ENCODE measurements at regions not wholly inside any gene's neighbourhood (a gene's known extent, or its start where the extent isn't known, plus 50 kb on each side); places are given as distances from the start of the nearest gene placed in this dataset.

GRCh38 chr6:119557239-119557638 is 207.7 kb upstream of the MAN1A1 start:
- H3K27ac Mint-ChIP-seq, result no peak overlapping the region
- TF ChIP-seq, protein P1, sequence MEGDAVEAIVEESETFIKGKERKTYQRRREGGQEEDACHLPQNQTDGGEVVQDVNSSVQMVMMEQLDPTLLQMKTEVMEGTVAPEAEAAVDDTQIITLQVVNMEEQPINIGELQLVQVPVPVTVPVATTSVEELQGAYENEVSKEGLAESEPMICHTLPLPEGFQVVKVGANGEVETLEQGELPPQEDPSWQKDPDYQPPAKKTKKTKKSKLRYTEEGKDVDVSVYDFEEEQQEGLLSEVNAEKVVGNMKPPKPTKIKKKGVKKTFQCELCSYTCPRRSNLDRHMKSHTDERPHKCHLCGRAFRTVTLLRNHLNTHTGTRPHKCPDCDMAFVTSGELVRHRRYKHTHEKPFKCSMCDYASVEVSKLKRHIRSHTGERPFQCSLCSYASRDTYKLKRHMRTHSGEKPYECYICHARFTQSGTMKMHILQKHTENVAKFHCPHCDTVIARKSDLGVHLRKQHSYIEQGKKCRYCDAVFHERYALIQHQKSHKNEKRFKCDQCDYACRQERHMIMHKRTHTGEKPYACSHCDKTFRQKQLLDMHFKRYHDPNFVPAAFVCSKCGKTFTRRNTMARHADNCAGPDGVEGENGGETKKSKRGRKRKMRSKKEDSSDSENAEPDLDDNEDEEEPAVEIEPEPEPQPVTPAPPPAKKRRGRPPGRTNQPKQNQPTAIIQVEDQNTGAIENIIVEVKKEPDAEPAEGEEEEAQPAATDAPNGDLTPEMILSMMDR (IDR thresholded peaks at IDR 0.05; ENCODE audit: unreplicated experiment in 3 of 3), result no peak
- H3K9me3 Mint-ChIP-seq, result peaks cover 4% of the 10 kb centered on the region
- no peak overlapping the region for H3K4me3 Mint-ChIP-seq
- no peaks in the 10 kb centered on the region for H3K4me1 Mint-ChIP-seq
- H3K27me3 Mint-ChIP-seq (ENCODE audit: low read depth), result no peaks in the 10 kb centered on the region
- no peaks in the 10 kb centered on the region for H3K36me3 Mint-ChIP-seq (ENCODE audit: low read depth)

DNA sequence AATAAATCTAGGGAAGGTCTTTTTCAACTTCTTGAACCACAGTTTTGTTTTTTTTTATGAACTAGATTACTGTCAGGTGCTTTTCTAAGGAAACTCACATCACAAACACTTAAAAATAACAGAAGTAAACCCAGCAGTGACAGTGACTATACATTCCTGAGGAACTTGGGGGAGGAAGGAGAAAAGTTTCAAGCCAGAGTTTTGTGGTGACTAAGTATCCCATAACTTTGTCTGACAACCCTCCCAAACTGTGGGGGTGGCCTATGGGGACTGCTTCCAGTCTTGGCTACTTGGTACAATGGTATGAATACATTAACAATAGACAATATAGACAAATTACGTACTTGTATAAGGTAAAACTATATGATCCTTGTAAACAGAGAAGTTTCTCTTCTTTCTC is 202.5 kb upstream of the MAN1A1 start:
- H3K27ac Mint-ChIP-seq, result no peak overlapping the region
- H3K27me3 Mint-ChIP-seq (ENCODE audit: low read depth), result no peaks in the 10 kb centered on the region
- H3K4me1 Mint-ChIP-seq, result no peaks in the 10 kb centered on the region
- peaks cover 5% of the 10 kb centered on the region for H3K9me3 Mint-ChIP-seq
- H3K4me3 Mint-ChIP-seq, result no peak overlapping the region
- H3K36me3 Mint-ChIP-seq (ENCODE audit: low read depth), result no peaks in the 10 kb centered on the region
- TF ChIP-seq, protein P1 (IDR thresholded peaks at IDR 0.05; ENCODE audit: unreplicated experiment in 3 of 3), result no peak

GRCh38 chr6:119547024-119547423 is 197.5 kb upstream of the MAN1A1 start:
- H3K36me3 Mint-ChIP-seq (ENCODE audit: low read depth), result no peaks in the 10 kb centered on the region
- H3K27ac Mint-ChIP-seq, result no peak overlapping the region
- H3K9me3 Mint-ChIP-seq, result no peaks in the 10 kb centered on the region
- H3K4me3 Mint-ChIP-seq, result no peak overlapping the region
- TF ChIP-seq, protein P1 (IDR thresholded peaks at IDR 0.05; ENCODE audit: unreplicated experiment in 3 of 3), result no peak
- H3K27me3 Mint-ChIP-seq (ENCODE audit: low read depth), result no peaks in the 10 kb centered on the region
- no peaks in the 10 kb centered on the region for H3K4me1 Mint-ChIP-seq

GRCh38 chr6:119545245-119545644 is 195.7 kb upstream of the MAN1A1 start:
- H3K9me3 Mint-ChIP-seq, result no peaks in the 10 kb centered on the region
- no peaks in the 10 kb centered on the region for H3K36me3 Mint-ChIP-seq (ENCODE audit: low read depth)
- no peaks in the 10 kb centered on the region for H3K4me1 Mint-ChIP-seq
- no peaks in the 10 kb centered on the region for H3K27me3 Mint-ChIP-seq (ENCODE audit: low read depth)
- no peak overlapping the region for H3K4me3 Mint-ChIP-seq
- no peak overlapping the region for H3K27ac Mint-ChIP-seq
- TF ChIP-seq, protein P1 (IDR thresholded peaks at IDR 0.05; ENCODE audit: unreplicated experiment in 3 of 3), result no peak

- no peaks in the 10 kb centered on the region for H3K36me3 Mint-ChIP-seq (ENCODE audit: low read depth)
- H3K27ac Mint-ChIP-seq, result no peak overlapping the region
- no peaks in the 10 kb centered on the region for H3K4me1 Mint-ChIP-seq
- TF ChIP-seq, protein P1 (IDR thresholded peaks at IDR 0.05; ENCODE audit: unreplicated experiment in 3 of 3), result no peak
- H3K27me3 Mint-ChIP-seq (ENCODE audit: low read depth), result no peaks in the 10 kb centered on the region
- no peak overlapping the region for H3K4me3 Mint-ChIP-seq
- H3K9me3 Mint-ChIP-seq, result no peaks in the 10 kb centered on the region
Observed at GRCh38 chr6:119544325-119545175, 195.0 kb upstream of the MAN1A1 start.

DNA sequence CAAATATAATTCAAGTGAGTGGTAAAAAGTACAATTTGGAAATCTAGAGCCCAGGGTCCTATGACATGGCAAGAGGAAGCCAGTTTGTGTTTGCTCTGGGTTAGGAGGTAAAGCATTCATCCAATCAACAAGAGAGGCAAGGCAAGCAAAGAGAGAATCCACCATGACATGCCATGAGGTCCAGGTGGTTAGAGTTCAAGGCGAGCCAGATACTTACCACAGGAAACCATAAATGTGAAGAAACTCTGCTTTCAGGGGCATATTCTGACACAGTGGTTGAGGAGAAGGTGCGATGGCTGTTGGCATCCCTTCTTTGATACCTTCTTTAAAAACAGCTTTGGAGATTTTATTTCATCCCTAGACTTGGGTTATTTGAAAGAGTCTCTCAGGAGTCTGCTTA is 193.8 kb upstream of the MAN1A1 start:
- Mint-ChIP-seq H3K4me1 (no peaks in the 10 kb centered on the region), H3K27ac (no peak overlapping the region), H3K9me3 (no peaks in the 10 kb centered on the region), H3K27me3 (ENCODE audit: low read depth) (no peaks in the 10 kb centered on the region), H3K4me3 (no peak overlapping the region), H3K36me3 (ENCODE audit: low read depth) (no peaks in the 10 kb centered on the region)
- TF ChIP-seq, protein P1 (IDR thresholded peaks at IDR 0.05; ENCODE audit: unreplicated experiment in 3 of 3), result no peak
